Trophoblast cell (in vitro differentiated cells and primary cell): ENCODE measurements at regions not wholly inside any gene's neighbourhood (a gene's known extent, or its start where the extent isn't known, plus 50 kb on each side); places are given as distances from the start of the nearest gene placed in this dataset.

Experiments used
- DNase-seq, 2 donors: peaks; one replicate each; pipeline ENCODE4 v3.0.0-alpha.2; 2016
- H2AFZ ChIP-seq: 2 replicates; pipeline ENCODE4 v1.6.1; 2013; ENCODE audit warnings: low read length, moderate library complexity, mild to moderate bottlenecking; ENCODE audit not compliant: insufficient read depth, poor library complexity
- H2AK5ac ChIP-seq: 2 replicates; pipeline ENCODE4 v1.6.1; 2013; ENCODE audit warnings: mild to moderate bottlenecking, low read length
- H2BK120ac ChIP-seq: 2 replicates; pipeline ENCODE4 v1.6.1; 2013; ENCODE audit warnings: low read length, mild to moderate bottlenecking, moderate library complexity; ENCODE audit not compliant: insufficient read depth, poor library complexity
- H2BK12ac ChIP-seq: 2 replicates; pipeline ENCODE4 v1.6.1; 2013; ENCODE audit warnings: mild to moderate bottlenecking, low read length, moderate library complexity
- H2BK5ac ChIP-seq: 2 replicates; pipeline ENCODE4 v1.6.1; 2013; ENCODE audit warnings: low read length, low read depth, moderate library complexity, mild to moderate bottlenecking; ENCODE audit not compliant: poor library complexity
- H3K14ac ChIP-seq: 2 replicates; pipeline ENCODE4 v1.6.1; 2013; ENCODE audit warnings: mild to moderate bottlenecking, low read length
- H3K18ac ChIP-seq: 2 replicates; pipeline ENCODE4 v1.6.1; 2013; ENCODE audit warnings: mild to moderate bottlenecking, low read length
- H3K23ac ChIP-seq: 2 replicates; pipeline ENCODE4 v1.6.1; 2013; ENCODE audit warnings: low read length
- H3K27ac ChIP-seq: 2 replicates; pipeline ENCODE4 v1.5.1; 2013; ENCODE audit warnings: low read depth, mild to moderate bottlenecking, inconsistent platforms, low read length, moderate library complexity
- H3K27me3 ChIP-seq: 2 replicates; pipeline ENCODE4 v1.6.1; 2013; ENCODE audit warnings: inconsistent platforms, mild to moderate bottlenecking, low read length, moderate library complexity; ENCODE audit not compliant: insufficient read depth
- H3K36me3 ChIP-seq, 2 experiments: 1 replicate in 1 of 2; 2 replicates in 1 of 2; pipeline ENCODE4 v1.6.1; 2013; ENCODE audit warnings: low read length in 2 of 2, mild to moderate bottlenecking in 2 of 2, moderate library complexity in 1 of 2; ENCODE audit not compliant: insufficient read depth in 2 of 2, control insufficient read depth in 1 of 2
- H3K4ac ChIP-seq: 2 replicates; pipeline ENCODE4 v1.6.1; 2013; ENCODE audit warnings: low read depth, mild to moderate bottlenecking, low read length, moderate library complexity
- H3K4me1 ChIP-seq, 2 experiments: 1 replicate in 1 of 2; 2 replicates in 1 of 2; pipeline ENCODE4 v1.6.1; 2013; ENCODE audit warnings: low read length in 2 of 2, mild to moderate bottlenecking in 2 of 2, moderate library complexity in 1 of 2; ENCODE audit not compliant: insufficient read depth in 2 of 2, control insufficient read depth in 1 of 2
- H3K4me2 ChIP-seq: 2 replicates; pipeline ENCODE4 v1.6.1; 2013; ENCODE audit warnings: inconsistent platforms, mild to moderate bottlenecking, low read length, moderate library complexity
- H3K4me3 ChIP-seq: 2 replicates; pipeline ENCODE4 v1.5.1; 2013; ENCODE audit warnings: mild to moderate bottlenecking, low read depth, low read length, inconsistent platforms
- H3K79me1 ChIP-seq: one replicate; pipeline ENCODE4 v1.6.1; 2013; ENCODE audit warnings: low read length
- H3K79me2 ChIP-seq: 2 replicates; pipeline ENCODE4 v1.6.1; 2013; ENCODE audit warnings: low read length, mild to moderate bottlenecking; ENCODE audit not compliant: control insufficient read depth, insufficient read depth, poor library complexity
- H3K9ac ChIP-seq: 2 replicates; pipeline ENCODE4 v1.6.1; 2013; ENCODE audit warnings: mild to moderate bottlenecking, low read length
- H3K9me3 ChIP-seq: 2 replicates; pipeline ENCODE4 v1.6.1; 2013; ENCODE audit warnings: low read depth, mild to moderate bottlenecking, control low read depth, inconsistent platforms, low read length; ENCODE audit not compliant: insufficient read depth
- H4K12ac ChIP-seq: 2 replicates; pipeline ENCODE4 v1.6.1; 2013; ENCODE audit warnings: low read depth, mild to moderate bottlenecking, low read length, moderate library complexity
- H4K8ac ChIP-seq: 2 replicates; pipeline ENCODE4 v1.6.1; 2013; ENCODE audit warnings: low read depth, mild to moderate bottlenecking, low read length, moderate library complexity
- H4K91ac ChIP-seq: one replicate; pipeline ENCODE4 v1.6.1; 2013; ENCODE audit warnings: low read depth, mild to moderate bottlenecking, low read length, moderate library complexity
- WGBS: extraction: QIAGEN DNeasy Blood & Tissue Kit; methylation state at CpG from one replicate; pipeline ENCODE4 v1.1.7; 2013; ENCODE audit warnings: missing lambda C conversion rate; ENCODE audit not compliant: insufficient read length, insufficient coverage; ENCODE audit errors: extremely low coverage; 5-methylcytosine and 5-hydroxymethylcytosine counted together

- Histone ChIP-seq H3K14ac (no peak overlapping the region), H3K9me3 (no peaks in the 10 kb centered on the region), H4K12ac (no peak overlapping the region), H3K27me3 (no peaks in the 10 kb centered on the region), H3K4ac (no peak overlapping the region), H2AK5ac (no peak overlapping the region), H3K23ac (no peak overlapping the region), H4K91ac (no peak overlapping the region), H3K36me3 (no peaks in the 10 kb centered on the region), H3K4me1 (no peaks in the 10 kb centered on the region), H2BK120ac (no peak overlapping the region), H2BK12ac (no peak overlapping the region), H4K8ac (no peak overlapping the region), H3K9ac (no peak overlapping the region), H3K27ac (no peak overlapping the region), H3K79me2 (no peaks in the 10 kb centered on the region), H3K4me3 (no peak overlapping the region), H3K4me2 (no peak overlapping the region), H2AFZ (no peak overlapping the region), H3K18ac (no peak overlapping the region), H3K79me1 (no peaks in the 10 kb centered on the region), H2BK5ac (no peak overlapping the region)
- no CpG with 5 or more reads among the region's 1 CpG for WGBS
- no peak for DNase-seq
Measured at GRCh38 chr11:90635151-90635550, 412.3 kb upstream of the CHORDC1 start.

GRCh38 chr11:90630176-90630575 lies 407.3 kb upstream of the CHORDC1 start:
- H3K36me3 ChIP-seq: no peaks in the 10 kb centered on the region
- H3K79me1 ChIP-seq: no peaks in the 10 kb centered on the region
- H3K9me3 ChIP-seq: no peaks in the 10 kb centered on the region
- no peak overlapping the region for H3K23ac ChIP-seq
- no peaks in the 10 kb centered on the region for H3K4me1 ChIP-seq
- peak; percentile 48 to 85 for DNase-seq
- no peak overlapping the region for H3K4ac ChIP-seq
- no peak overlapping the region for H3K18ac ChIP-seq
- no peak overlapping the region for H2BK5ac ChIP-seq
- H2AFZ ChIP-seq: no peak overlapping the region
- H3K27me3 ChIP-seq: no peaks in the 10 kb centered on the region
- H3K14ac ChIP-seq: no peak overlapping the region
- H3K4me3 ChIP-seq: no peak overlapping the region
- H4K8ac ChIP-seq: no peak overlapping the region
- no CpG with 5 or more reads among the region's 4 CpGs for WGBS
- H2BK12ac ChIP-seq: no peak overlapping the region
- no peak overlapping the region for H2BK120ac ChIP-seq
- H4K12ac ChIP-seq: no peak overlapping the region
- no peak overlapping the region for H3K27ac ChIP-seq
- H3K9ac ChIP-seq: no peak overlapping the region
- no peaks in the 10 kb centered on the region for H3K79me2 ChIP-seq
- H3K4me2 ChIP-seq: no peak overlapping the region
- no peak overlapping the region for H2AK5ac ChIP-seq
- H4K91ac ChIP-seq: no peak overlapping the region

- Histone ChIP-seq H3K4ac (no peak overlapping the region), H3K79me1 (no peaks in the 10 kb centered on the region), H4K91ac (no peak overlapping the region), H3K18ac (no peak overlapping the region), H3K9me3 (no peaks in the 10 kb centered on the region), H3K36me3 (no peaks in the 10 kb centered on the region), H3K9ac (no peak overlapping the region), H3K27ac (no peak overlapping the region), H2BK5ac (no peak overlapping the region), H3K4me1 (no peaks in the 10 kb centered on the region), H2AFZ (no peak overlapping the region), H3K79me2 (no peaks in the 10 kb centered on the region), H2BK120ac (no peak overlapping the region), H3K4me3 (no peak overlapping the region), H3K4me2 (no peak overlapping the region), H3K27me3 (no peaks in the 10 kb centered on the region), H3K14ac (no peak overlapping the region), H4K8ac (no peak overlapping the region), H3K23ac (no peak overlapping the region), H2AK5ac (no peak overlapping the region), H4K12ac (no peak overlapping the region), H2BK12ac (no peak overlapping the region)
- peak; percentile 30 to 64 for DNase-seq
- no CpG with 5 or more reads among the region's 4 CpGs for WGBS
Measured at GRCh38 chr11:90629229-90629806, 406.5 kb upstream of the CHORDC1 start.

GRCh38 chr11:90614318-90614717 lies 391.5 kb upstream of the CHORDC1 start:
- Histone ChIP-seq H3K4me3 (no peak overlapping the region), H2BK12ac (no peak overlapping the region), H4K12ac (no peak overlapping the region), H2AFZ (no peak overlapping the region), H3K79me1 (no peaks in the 10 kb centered on the region), H4K8ac (no peak overlapping the region), H3K27ac (no peak overlapping the region), H3K4ac (no peak overlapping the region), H3K4me1 (no peaks in the 10 kb centered on the region), H3K18ac (no peak overlapping the region), H3K4me2 (no peak overlapping the region), H3K14ac (no peak overlapping the region), H3K23ac (no peak overlapping the region), H3K9ac (no peak overlapping the region), H3K79me2 (no peaks in the 10 kb centered on the region), H3K9me3 (no peaks in the 10 kb centered on the region), H2AK5ac (no peak overlapping the region), H3K36me3 (no peaks in the 10 kb centered on the region), H4K91ac (no peak overlapping the region), H2BK5ac (no peak overlapping the region), H3K27me3 (no peaks in the 10 kb centered on the region), H2BK120ac (no peak overlapping the region)
- WGBS: no CpG with 5 or more reads among the region's 2 CpGs
- no peak for DNase-seq
